ENCODE measurements at regions not wholly inside any gene's neighbourhood (a gene's known extent, or its start where the extent isn't known, plus 50 kb on each side); places are given as distances from the start of the nearest gene placed in this dataset.
"Not testable (repeated sequence)": the region's sequence is repeated elsewhere in the genome, so short reads cannot be mapped to it uniquely, and the experiment has no call there.

DNA sequence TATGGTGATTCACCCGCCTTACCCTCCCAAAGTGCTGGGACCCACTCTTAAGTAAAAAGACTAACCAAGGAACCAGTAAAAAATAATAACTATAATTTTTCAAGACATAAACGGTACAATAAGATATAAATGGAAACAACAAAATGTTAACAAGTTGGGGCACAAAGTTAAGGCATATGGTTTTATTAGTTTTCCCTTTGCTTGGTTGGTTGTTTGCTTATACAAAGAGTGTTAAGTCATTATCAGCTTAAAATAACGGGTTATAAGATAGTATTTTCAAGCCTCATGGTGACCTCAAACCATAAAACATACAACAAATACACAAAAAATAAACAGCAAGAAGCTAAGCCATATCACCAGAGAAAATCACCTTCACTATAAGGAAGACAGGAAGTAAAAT, 406.1 kb downstream of the SEC23A start:
- DNase-seq: no peak

DNA sequence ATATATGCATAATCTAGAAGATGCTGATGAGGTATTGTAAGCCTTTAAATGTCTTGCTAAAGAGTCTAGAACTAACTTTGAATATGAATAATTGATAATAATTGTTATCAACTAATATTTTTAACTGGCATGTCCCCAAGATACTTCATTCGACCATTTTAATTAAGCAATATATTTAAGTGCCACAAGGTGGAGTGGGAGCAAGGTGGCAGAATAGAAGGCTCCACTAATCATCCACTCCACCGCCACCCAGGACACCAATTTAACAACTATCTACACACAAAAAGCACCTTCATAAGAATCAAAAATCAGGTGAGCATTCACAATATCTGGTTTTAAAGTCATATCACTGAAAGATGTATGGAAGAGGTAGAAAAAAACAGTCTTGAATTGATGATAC, 409.6 kb downstream of the SEC23A start:
- DNase-seq: no peak

DNA sequence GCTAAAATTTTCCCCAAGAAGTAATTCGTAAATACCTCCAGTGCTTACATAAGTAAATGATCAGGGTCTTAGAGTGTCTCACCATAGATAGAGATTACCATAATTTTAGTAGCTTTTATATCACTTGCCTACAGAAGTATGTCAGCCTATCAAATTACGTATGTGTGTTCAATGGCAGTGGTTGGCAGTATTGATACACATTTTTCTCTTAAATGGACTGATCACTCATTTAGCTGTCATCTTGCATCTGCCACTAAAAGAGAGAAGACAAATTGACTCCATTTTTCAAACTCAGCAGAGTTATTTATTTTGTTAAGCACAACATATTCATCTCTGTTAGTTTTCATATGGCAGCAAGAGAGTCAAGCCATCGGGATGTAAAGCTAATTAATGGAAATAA, 413.1 kb upstream of the CLEC14A start:
- DNase-seq: no peak

DNA sequence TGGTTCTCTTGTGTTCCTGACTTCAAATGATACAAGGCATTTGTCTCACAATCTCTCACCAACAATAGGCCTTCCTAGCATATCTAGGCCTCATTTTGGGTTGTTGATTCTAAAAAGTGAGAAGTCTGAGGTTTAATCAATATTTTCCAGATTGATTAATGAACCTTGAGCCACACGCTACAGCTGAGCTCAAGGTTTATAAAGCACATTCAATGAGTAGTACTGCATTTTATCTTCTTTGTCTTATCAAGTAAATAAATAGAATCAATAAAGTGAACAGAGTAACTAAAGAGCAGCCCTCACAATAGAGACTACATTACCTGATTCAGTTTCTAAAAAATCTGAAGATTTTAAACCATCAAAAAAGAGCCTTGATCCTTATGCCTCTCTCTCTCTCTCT, 407.5 kb upstream of the CLEC14A start:
- DNase-seq: no peak

DNA sequence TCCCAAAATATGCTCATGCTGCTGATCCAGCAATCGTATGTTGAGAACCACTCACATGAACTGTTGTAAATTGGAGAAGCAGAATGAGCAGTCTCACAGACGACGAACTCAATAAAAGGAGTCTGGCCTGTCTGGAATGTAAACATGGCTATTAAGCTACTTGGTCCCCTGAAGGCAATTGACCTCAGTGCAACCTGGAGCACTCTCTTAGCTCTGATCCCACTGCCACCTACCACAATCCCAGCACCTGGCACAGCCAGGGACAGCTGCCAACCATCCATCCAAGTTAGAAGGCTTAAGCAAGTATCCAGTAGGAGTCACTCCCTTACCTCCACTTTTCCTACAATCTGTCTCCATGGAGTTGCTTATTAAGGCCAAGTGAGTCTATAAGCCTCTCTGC, 406.9 kb upstream of the CLEC14A start:
- no peak for DNase-seq

- no peak for DNase-seq
Measured at GRCh38 chr14:38646391-38646790, 390.5 kb upstream of the CLEC14A start.

DNA sequence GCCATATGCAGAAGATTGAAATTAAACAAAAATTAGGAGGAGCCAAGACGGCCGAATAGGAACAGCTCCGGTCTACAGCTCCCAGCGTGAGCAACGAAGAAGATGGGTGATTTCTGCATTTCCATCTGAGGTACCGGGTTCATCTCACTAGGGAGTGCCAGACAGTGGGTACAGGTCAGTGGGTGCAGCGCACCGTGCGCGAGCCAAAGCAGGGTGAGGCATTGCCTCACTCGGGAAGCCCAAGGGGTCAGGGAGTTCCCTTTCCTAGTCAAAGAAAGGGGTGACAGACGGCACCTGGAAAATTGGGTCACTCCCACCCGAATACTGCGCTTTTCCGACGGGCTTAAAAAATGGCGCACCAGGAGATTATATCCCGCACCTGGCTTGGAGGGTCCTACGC, 379.0 kb upstream of the CLEC14A start:
- DNase-seq: not testable (repeated sequence)

- DNase-seq: no peak
Measured at GRCh38 chr14:38629412-38629811, 373.5 kb upstream of the CLEC14A start.

GRCh38 chr14:38627163-38627562, 371.3 kb upstream of the CLEC14A start:
- DNase-seq: no peak

GRCh38 chr14:38623661-38624060, 367.8 kb upstream of the CLEC14A start:
- DNase-seq: no peak

- DNase-seq: no peak
Measured at GRCh38 chr14:38618514-38618913, 362.6 kb upstream of the CLEC14A start.

DNA sequence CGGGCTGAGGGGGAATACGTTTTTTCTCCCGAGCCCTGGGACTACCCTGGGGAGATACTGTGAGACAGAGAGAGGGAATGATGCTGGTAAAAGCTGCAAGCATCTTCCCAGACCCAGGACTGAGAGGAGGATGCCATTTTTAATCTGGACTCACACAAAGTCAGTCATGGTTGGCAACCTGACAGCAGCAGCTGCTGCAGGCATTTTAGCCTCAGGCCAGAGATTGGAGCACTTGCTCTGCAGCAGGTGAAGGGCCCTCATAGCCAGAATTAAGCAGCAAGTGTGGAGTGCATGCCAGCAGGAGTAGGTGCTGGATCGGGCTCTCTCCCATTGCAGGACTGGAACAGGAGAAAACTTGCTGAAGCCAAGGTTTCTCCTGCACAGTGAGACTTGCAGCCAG, 361.1 kb upstream of the CLEC14A start:
- no peak for DNase-seq

- DNase-seq: no peak
Measured at GRCh38 chr14:38611928-38612327, 356.0 kb upstream of the CLEC14A start.

- no peak for DNase-seq
Measured at GRCh38 chr14:38608244-38608643, 352.4 kb upstream of the CLEC14A start.

- no peak for DNase-seq
Measured at GRCh38 chr14:38605193-38606114, 349.6 kb upstream of the CLEC14A start.

- not testable (repeated sequence) for DNase-seq
Measured at GRCh38 chr14:38600572-38600971, 344.7 kb upstream of the CLEC14A start.

- DNase-seq: no peak
Measured at GRCh38 chr14:38593476-38593875, 337.6 kb upstream of the CLEC14A start.

DNA sequence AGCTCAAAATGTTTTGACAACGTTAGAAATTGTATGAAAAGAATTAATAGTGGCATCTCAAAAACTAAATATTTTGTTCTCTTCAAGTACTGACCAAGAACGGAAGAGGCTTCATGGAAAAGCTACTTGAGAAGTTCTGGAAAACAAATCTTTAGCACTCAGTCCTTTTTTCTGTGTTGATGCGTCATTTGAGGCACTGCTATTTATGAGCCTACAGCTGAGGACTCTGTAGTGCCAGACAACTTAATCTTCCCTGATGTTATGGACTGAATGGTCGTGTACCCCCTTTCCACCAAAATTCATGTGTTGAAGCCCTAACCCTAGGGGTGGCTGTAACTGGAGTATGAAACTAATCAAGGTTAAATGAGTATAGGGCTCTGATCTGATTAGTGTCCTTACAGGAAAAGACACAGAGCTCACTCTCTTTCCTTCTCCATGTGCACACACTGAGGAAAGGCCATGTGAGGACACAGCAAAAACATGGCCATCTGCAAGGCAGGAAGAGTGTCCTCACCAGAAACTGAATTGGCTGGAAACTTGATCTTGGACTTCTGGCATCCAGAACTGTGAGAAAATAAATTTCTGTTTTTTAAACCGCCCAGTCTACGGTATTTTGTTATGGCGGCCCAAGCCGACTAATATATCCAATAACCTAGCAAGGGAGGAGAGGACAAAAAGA, 337.0 kb upstream of the CLEC14A start:
- DNase-seq: no peak

DNA sequence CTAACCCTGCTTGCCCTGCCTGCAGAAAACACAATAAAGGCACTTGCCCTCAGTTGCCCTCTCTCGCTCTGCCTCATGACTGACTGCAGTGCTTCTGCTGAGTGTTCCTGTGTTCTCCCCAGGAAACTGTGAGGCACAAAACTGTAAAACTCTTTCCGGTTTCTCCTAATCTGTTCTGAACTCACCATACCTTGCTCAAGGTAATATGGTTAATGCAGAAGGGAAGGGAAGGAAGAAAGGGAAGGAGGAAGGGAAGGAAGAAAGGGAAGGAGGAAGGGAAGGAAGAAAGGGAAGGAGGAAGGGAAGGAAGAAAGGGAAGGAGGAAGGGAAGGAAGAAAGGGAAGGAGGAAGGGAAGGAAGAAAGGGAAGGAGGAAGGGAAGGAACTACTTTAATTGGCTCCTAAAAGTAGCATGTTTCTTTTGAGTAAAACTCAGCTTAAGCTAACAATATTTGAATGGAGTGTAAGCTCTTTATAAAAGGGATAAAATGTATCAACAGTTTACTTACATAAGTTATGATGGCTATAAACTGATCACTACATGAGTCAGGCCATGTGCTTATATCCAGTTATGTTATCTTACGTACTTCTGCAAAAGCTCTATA, 334.0 kb upstream of the CLEC14A start:
- DNase-seq: no peak

- DNase-seq: no peak
Measured at GRCh38 chr14:38583471-38583870, 327.6 kb upstream of the CLEC14A start.

- DNase-seq: no peak
Measured at GRCh38 chr14:38578278-38578681, 322.4 kb upstream of the CLEC14A start.

DNA sequence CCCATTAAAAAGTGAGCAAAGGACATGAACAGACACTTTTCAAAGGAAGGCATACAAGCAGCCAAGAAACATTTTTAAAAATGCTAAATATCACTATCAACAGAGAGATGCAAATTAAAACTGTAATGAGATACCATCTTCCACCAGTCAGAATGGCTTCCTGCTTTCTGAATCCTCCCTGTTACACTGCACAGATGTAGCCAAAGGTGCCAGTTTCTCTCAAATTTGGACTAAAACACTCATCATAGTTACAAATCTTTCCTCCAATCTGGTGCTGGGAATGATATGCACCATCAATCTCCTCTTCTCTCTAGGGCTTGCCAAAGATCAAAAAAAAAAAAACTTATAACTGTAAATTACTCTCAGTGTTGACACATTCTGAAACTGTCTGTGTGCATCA, 311.8 kb upstream of the CLEC14A start:
- DNase-seq: no peak

- no peak for DNase-seq
Measured at GRCh38 chr14:38561657-38562056, 305.8 kb upstream of the CLEC14A start.

DNA sequence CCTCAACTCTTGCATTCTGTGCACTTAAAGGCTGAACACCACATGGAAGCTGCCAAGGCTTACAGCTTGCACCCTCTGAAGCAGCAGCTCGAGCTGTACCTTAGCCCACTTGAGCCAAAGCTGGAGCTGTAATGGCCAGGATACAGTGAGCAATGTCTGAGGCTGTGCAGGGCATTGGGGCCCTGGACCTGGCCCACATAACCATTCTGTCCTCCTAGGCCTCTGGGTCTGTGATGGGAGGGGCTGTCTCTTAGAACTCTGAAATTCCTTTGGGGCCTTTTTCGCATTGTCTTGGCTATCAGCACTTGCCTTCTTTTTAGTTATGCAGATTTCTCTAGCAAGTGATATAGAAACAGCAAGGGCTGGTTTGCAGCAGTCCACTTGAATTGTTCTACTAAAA, 303.8 kb upstream of the CLEC14A start:
- DNase-seq: no peak

Measured in suppressor macrophage treated with lipopolysaccharide for 1 hour (primary cell).